Spleen (tissue), 7 donors: ENCODE measurements at regions not wholly inside any gene's neighbourhood (a gene's known extent, or its start where the extent isn't known, plus 50 kb on each side); places are given as distances from the start of the nearest gene placed in this dataset.

Experiments
- POLR2A ChIP-seq, 3 donors: fragments of 450-650 bp; IDR thresholded peaks; one replicate each; pipeline ENCODE4 v1.5.1; 2017; ENCODE audit warnings: antibody characterized with exemption in 3 of 3, mild to moderate bottlenecking in 1 of 3
- POLR2AphosphoS5 ChIP-seq, 3 donors: sonication (generic); formaldehyde crosslinking; IDR thresholded peaks; one replicate each; pipeline ENCODE4 v1.5.1; 2017; ENCODE audit warnings: antibody characterized with exemption in 3 of 3
- TF ChIP-seq, protein P1 (sequence below), 11 experiments: fragments of 200-600 bp in 7 of 11; fragments of 450-650 bp in 4 of 11; sonication (generic) in 4 of 11; IDR thresholded peaks in 8 of 11; conservative IDR thresholded peaks in 3 of 11; 1 replicate in 7 of 11; 2 replicates in 4 of 11; pipeline versions ENCODE4 v1.4.0 to v1.8.0; 2016 to 2021; ENCODE audit warnings: antibody characterized with exemption in 11 of 11, inconsistent platforms in 4 of 11, mild to moderate bottlenecking in 1 of 11
- donor health status: DM: no; HTN: no; CAD: no; lungs with moderate emphysema.
- donor health status: DM: no; HTN: no; CAD: no.
- donor health status: DM: no; HTN: no; CAD: no.

DNA sequence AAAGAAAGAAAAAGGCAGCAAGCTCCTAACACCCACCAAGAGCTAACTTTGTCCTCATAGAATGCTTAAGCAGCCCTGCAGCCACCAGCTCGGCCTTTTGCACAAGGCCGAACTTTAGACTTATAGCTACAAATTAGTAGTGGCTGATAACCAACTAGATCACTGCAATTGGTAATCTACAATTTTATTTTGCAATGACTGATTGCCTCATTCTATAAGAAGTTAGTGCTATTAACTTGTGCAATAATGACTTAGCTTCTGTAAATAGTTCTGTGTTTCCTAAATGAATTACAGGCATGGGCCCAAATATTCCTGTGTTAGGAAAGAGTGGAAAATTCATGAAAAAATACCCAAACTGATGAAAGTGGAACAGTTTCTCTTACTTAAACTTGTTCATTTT is 284.8 kb upstream of the CFAP20DC start:
- TF ChIP-seq, protein P1, sequence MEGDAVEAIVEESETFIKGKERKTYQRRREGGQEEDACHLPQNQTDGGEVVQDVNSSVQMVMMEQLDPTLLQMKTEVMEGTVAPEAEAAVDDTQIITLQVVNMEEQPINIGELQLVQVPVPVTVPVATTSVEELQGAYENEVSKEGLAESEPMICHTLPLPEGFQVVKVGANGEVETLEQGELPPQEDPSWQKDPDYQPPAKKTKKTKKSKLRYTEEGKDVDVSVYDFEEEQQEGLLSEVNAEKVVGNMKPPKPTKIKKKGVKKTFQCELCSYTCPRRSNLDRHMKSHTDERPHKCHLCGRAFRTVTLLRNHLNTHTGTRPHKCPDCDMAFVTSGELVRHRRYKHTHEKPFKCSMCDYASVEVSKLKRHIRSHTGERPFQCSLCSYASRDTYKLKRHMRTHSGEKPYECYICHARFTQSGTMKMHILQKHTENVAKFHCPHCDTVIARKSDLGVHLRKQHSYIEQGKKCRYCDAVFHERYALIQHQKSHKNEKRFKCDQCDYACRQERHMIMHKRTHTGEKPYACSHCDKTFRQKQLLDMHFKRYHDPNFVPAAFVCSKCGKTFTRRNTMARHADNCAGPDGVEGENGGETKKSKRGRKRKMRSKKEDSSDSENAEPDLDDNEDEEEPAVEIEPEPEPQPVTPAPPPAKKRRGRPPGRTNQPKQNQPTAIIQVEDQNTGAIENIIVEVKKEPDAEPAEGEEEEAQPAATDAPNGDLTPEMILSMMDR (IDR thresholded peaks at IDR 0.05 in 8 of 11, conservative IDR thresholded peaks at IDR 0.05 in 3 of 11): no peak
- TF ChIP-seq POLR2A (IDR thresholded peaks at IDR 0.05) (no peak), POLR2AphosphoS5 (IDR thresholded peaks at IDR 0.05) (no peak)
